Endodermal cell (in vitro differentiated cells): ENCODE measurements at regions not wholly inside any gene's neighbourhood (a gene's known extent, or its start where the extent isn't known, plus 50 kb on each side); places are given as distances from the start of the nearest gene placed in this dataset.
A peak's percentile ranks its signal among the peaks of the same experiment; 100 is the strongest.
"Not testable (repeated sequence)": the region's sequence is repeated elsewhere in the genome, so short reads cannot be mapped to it uniquely, and the experiment has no call there.

Experiments used
- DNase-seq: peaks from one replicate; pipeline ENCODE4 v3.0.0-alpha.2; 2017
- H3K27ac ChIP-seq: 2 replicates; pipeline ENCODE4 v1.5.1; 2013; ENCODE audit warnings: mild to moderate bottlenecking, low read depth, low read length, moderate library complexity
- H3K27me3 ChIP-seq: 2 replicates; pipeline ENCODE4 v1.6.1; 2013; ENCODE audit warnings: mild to moderate bottlenecking, low read length, moderate library complexity; ENCODE audit not compliant: insufficient read depth, control insufficient read depth, poor library complexity, severe bottlenecking
- H3K36me3 ChIP-seq: 2 replicates; pipeline ENCODE4 v1.7.0; 2013; ENCODE audit warnings: mild to moderate bottlenecking, low read length, moderate library complexity; ENCODE audit not compliant: control insufficient read depth, insufficient read depth
- H3K4me1 ChIP-seq: one replicate; pipeline ENCODE4 v1.7.0; 2013; ENCODE audit warnings: low read length; ENCODE audit not compliant: control insufficient read depth, insufficient read depth
- H3K4me3 ChIP-seq: 2 replicates; pipeline ENCODE4 v1.5.1; 2013; ENCODE audit warnings: mild to moderate bottlenecking, low read length, moderate library complexity
- H3K9ac ChIP-seq: 2 replicates; pipeline ENCODE4 v1.6.1; 2013; ENCODE audit warnings: mild to moderate bottlenecking, low read length, moderate library complexity; ENCODE audit not compliant: poor library complexity, severe bottlenecking; ENCODE audit errors: extremely low read depth
- H3K9me3 ChIP-seq: 2 replicates; pipeline ENCODE4 v1.6.1; 2013; ENCODE audit warnings: mild to moderate bottlenecking, low read length, moderate library complexity; ENCODE audit not compliant: control insufficient read depth
- H3K27ac Mint-ChIP-seq: 2 replicates; pipeline ENCODE4 v1.8.0; 2020; ENCODE audit warnings: mixed read lengths
- H3K27me3 Mint-ChIP-seq: 2 replicates; pipeline ENCODE4 v1.8.0; 2021; ENCODE audit warnings: mild to moderate bottlenecking, mixed read lengths; ENCODE audit not compliant: insufficient read depth
- H3K36me3 Mint-ChIP-seq: 2 replicates; pipeline ENCODE4 v1.8.0; 2020; ENCODE audit warnings: low read depth, mixed read lengths
- H3K4me1 Mint-ChIP-seq: 2 replicates; pipeline ENCODE4 v1.8.0; 2020; ENCODE audit warnings: mixed read lengths
- H3K4me3 Mint-ChIP-seq: 2 replicates; pipeline ENCODE4 v1.8.0; 2020; ENCODE audit warnings: mild to moderate bottlenecking, moderate library complexity, mixed read lengths
- H3K9me3 Mint-ChIP-seq: 2 replicates; pipeline ENCODE4 v1.8.0; 2020; ENCODE audit warnings: mild to moderate bottlenecking, mixed read lengths
- CTCF ChIP-seq: fragments of 200-600 bp; sonication (generic); conservative IDR thresholded peaks from 2 replicates; pipeline ENCODE4 v1.5.0; 2021; ENCODE audit warnings: antibody characterized with exemption, mild to moderate bottlenecking
- WGBS, 2 experiments: methylation state at CpG; one replicate each; pipeline versions ENCODE4 v1.1.5 to v1.1.7; 2013; ENCODE audit warnings: missing lambda C conversion rate in 2 of 2, mixed read lengths in 1 of 2; ENCODE audit not compliant: insufficient coverage in 1 of 2, insufficient read length in 1 of 2; 5-methylcytosine and 5-hydroxymethylcytosine counted together

- H3K9me3 ChIP-seq: peaks cover 52% of the 10 kb centered on the region
- no peak overlapping the region for H3K9ac ChIP-seq
- H3K36me3 ChIP-seq: no peaks in the 10 kb centered on the region
- no peak overlapping the region for H3K27ac ChIP-seq
- no peak overlapping the region for H3K4me3 ChIP-seq
- Mint-ChIP-seq H3K9me3 (peaks cover 50% of the 10 kb centered on the region), H3K36me3 (peaks cover 5% of the 10 kb centered on the region), H3K27ac (no peak overlapping the region), H3K4me3 (no peak overlapping the region), H3K27me3 (peaks cover 4% of the 10 kb centered on the region), H3K4me1 (peaks cover 2% of the 10 kb centered on the region)
- no peaks in the 10 kb centered on the region for H3K27me3 ChIP-seq
- WGBS, 2 experiments: 71 to 81% methylated on average over 4 of the region's 4 CpGs
- no peak for TF ChIP-seq CTCF
- no peaks in the 10 kb centered on the region for H3K4me1 ChIP-seq
- no peak for DNase-seq
Observed at GRCh38 chr11:13193613-13194012, 84.0 kb upstream of the BMAL1 start.

- not testable (repeated sequence) for H3K27me3 Mint-ChIP-seq, DNase-seq, H3K27me3 ChIP-seq, H3K27ac Mint-ChIP-seq, H3K4me3 ChIP-seq, H3K36me3 ChIP-seq, H3K36me3 Mint-ChIP-seq, H3K9ac ChIP-seq, H3K4me3 Mint-ChIP-seq, H3K4me1 Mint-ChIP-seq, H3K4me1 ChIP-seq, H3K27ac ChIP-seq
- 48% methylated on average over 1 of the region's 1 CpG; no CpG with 5 or more reads in 1 of the 2 experiments for WGBS, 2 experiments
- H3K9me3 Mint-ChIP-seq: peaks cover 43% of the 10 kb centered on the region
- H3K9me3 ChIP-seq: peaks cover 38% of the 10 kb centered on the region
Observed at GRCh38 chr11:13197374-13197773, 80.2 kb upstream of the BMAL1 start.

GRCh38 chr11:13205486-13205885 lies 72.1 kb upstream of the BMAL1 start:
- no peaks in the 10 kb centered on the region for H3K36me3 Mint-ChIP-seq
- H3K9me3 Mint-ChIP-seq: peaks cover 9% of the 10 kb centered on the region
- Histone ChIP-seq H3K9me3 (peaks cover 9% of the 10 kb centered on the region), H3K9ac (no peak overlapping the region), H3K36me3 (no peaks in the 10 kb centered on the region), H3K27ac (peak overlapping the region; percentile 50), H3K4me1 (peaks cover 3% of the 10 kb centered on the region), H3K27me3 (no peaks in the 10 kb centered on the region), H3K4me3 (no peak overlapping the region)
- H3K27ac Mint-ChIP-seq: peak overlapping the region; percentile 80
- no peak for TF ChIP-seq CTCF
- H3K27me3 Mint-ChIP-seq: no peaks in the 10 kb centered on the region
- no peak for DNase-seq
- peaks cover 25% of the 10 kb centered on the region for H3K4me1 Mint-ChIP-seq
- WGBS, 2 experiments: 71 to 86% methylated on average over 3 to 4 of the region's 4 CpGs
- no peak overlapping the region for H3K4me3 Mint-ChIP-seq

GRCh38 chr11:13206086-13206640 lies 71.4 kb upstream of the BMAL1 start:
- TF ChIP-seq CTCF: no peak
- H3K4me1 Mint-ChIP-seq: peaks cover 25% of the 10 kb centered on the region
- 55 to 100% methylated on average over 2 to 5 of the region's 6 CpGs for WGBS, 2 experiments

More at GRCh38 chr11:13206086-13206640, 71.4 kb upstream of the BMAL1 start:
- Histone ChIP-seq H3K9ac (no peak overlapping the region), H3K4me1 (peaks cover 3% of the 10 kb centered on the region), H3K36me3 (no peaks in the 10 kb centered on the region), H3K27me3 (no peaks in the 10 kb centered on the region), H3K4me3 (no peak overlapping the region), H3K27ac (peak overlapping the region; percentile 50), H3K9me3 (peaks cover 5% of the 10 kb centered on the region)
- no peak overlapping the region for H3K27ac Mint-ChIP-seq
- no peak overlapping the region for H3K4me3 Mint-ChIP-seq
- peaks cover 4% of the 10 kb centered on the region for H3K9me3 Mint-ChIP-seq
- no peak for DNase-seq
- H3K27me3 Mint-ChIP-seq: no peaks in the 10 kb centered on the region
- no peaks in the 10 kb centered on the region for H3K36me3 Mint-ChIP-seq
